ENCODE measurements at regions not wholly inside any gene's neighbourhood (a gene's known extent, or its start where the extent isn't known, plus 50 kb on each side); places are given as distances from the start of the nearest gene placed in this dataset.

DNA sequence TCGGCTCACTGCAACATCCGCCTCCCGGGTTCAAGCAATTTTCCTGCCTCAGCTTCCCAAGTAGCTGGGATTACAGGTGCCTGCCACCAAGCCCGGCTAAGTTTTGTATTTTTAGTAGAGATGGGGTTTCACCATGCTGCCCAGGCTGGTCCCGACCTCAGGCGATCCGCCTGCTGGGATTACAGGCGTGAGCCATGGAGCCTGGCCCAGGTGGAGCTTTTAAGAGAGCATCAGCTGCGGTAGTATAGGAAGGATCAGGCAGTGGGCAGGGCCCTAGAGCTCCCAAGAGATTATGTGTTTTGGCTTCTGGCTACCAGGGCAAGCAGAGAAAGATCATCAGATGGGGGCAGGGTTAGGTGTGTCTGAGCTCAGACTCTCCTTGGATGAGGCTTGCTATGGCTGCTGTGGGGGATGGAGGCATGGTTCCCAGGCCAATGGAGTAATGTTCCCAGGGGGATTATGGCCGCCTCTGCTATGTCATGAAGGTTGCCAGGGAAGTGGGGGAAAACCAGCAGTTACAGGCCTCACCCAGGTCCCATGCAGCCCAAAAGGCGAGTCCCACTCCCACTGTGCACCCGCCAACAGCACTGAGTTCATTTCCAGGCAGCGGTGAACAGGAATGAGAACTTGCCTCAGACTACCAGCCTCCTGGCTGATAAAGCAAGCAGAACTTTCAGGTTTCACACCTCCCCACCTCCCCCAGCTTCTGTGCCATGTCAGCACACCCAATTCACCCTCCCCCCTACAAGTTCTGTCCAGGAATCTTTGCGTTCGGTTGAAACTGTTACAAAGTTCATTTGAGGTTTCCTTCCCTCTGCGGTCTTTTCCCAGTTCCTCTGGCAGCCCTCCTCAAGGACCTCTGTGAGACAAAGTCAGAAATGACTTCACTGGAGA lies 507.6 kb downstream of the SPATA31D1 start:
- no peak for DNase-seq (ENCODE audit: extremely low spot score)
- no peaks in the 10 kb centered on the region for H3K36me3 ChIP-seq (ENCODE audit: insufficient read depth)
- no peaks in the 10 kb centered on the region for H3K4me1 ChIP-seq (ENCODE audit: insufficient read depth)
- H3K4me3 ChIP-seq (ENCODE audit: low read depth, low read length): no peak overlapping the region
- no peak overlapping the region for H3K27ac ChIP-seq (ENCODE audit: low read depth)
- 91% methylated on average over 16 of the region's 16 CpGs for WGBS

DNA sequence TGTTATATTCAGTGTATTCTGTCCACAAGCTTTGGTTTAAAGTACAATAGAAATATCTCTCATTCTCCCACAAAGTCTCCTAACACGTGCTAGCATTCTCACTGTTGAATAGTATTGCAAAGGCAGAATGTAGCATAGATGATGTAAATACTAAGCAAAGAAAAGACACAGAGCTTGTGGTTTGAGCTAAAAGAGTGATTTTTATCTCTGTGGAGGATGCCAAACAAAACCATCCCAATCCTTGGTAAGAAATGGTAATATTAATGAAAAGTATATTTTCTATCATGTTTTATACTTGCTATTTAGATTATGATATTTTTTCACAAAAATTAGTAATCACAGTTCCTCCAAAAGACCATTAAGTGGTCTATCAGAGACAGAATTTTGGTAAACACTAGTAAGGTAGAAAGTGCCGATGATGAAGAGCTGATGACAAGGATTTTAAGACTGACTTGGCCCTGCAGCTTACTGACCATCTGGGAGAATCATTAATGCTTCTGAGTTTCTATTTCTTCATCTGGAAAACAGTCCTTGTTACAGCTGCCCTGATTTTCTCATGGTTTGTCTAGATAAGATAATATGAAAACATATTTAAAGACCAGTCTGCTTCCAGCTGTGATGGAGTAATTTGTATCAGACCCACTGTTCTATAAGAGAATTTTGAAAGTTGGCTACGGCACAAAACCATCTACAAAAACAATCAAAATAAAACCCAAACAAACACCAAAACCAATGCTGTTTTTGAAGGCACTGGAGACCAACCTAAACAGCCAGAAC lies 510.2 kb downstream of the SPATA31D1 start:
- 71% methylated on average over 3 of the region's 3 CpGs for WGBS
- H3K4me1 ChIP-seq (ENCODE audit: insufficient read depth): no peaks in the 10 kb centered on the region
- DNase-seq (ENCODE audit: extremely low spot score): no peak
- H3K27ac ChIP-seq (ENCODE audit: low read depth): no peak overlapping the region
- no peaks in the 10 kb centered on the region for H3K36me3 ChIP-seq (ENCODE audit: insufficient read depth)
- H3K4me3 ChIP-seq (ENCODE audit: low read depth, low read length): no peak overlapping the region

DNA sequence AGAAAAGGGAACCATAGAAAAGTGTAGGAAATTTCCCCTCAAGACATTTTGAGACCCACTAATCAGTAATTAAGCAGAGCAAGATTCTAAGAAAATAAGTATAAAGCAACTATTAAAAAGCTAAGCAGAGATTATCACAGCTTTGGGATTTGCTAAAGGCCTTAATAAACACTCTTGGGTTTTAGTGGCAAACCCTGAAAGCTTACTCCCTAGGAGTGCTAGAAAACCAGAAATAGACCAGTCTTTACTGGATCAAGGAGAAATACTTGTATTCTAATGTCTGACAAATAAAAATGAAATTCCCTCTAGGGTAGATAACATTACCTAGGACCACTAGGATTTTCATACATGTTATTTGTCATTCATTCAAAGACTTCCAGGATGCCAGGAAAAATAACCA lies 510.8 kb downstream of the SPATA31D1 start:
- DNase-seq (ENCODE audit: extremely low spot score): no peak
- Histone ChIP-seq H3K4me1 (ENCODE audit: insufficient read depth) (no peaks in the 10 kb centered on the region), H3K4me3 (ENCODE audit: low read depth, low read length) (no peak overlapping the region), H3K36me3 (ENCODE audit: insufficient read depth) (no peaks in the 10 kb centered on the region), H3K27ac (ENCODE audit: low read depth) (no peak overlapping the region)

DNA sequence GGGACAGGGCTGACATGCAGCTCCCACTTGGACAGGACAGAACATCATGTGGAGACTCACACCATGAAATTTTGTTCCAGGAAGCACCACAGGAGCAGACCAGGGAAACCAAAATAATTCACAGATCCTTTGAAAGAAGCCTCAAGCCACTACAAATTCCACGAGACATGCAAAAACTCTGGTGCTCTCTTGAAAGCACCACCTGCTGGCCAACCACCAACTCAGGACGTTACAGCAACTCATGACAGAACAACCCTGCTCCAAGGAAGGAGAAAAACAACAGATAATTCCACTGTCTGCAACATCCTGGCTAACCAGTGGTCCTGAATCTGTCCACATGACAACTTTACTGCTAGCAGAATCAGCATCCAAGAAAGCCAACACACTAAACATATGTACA lies 516.0 kb downstream of the SPATA31D1 start:
- no peaks in the 10 kb centered on the region for H3K36me3 ChIP-seq (ENCODE audit: insufficient read depth)
- H3K4me3 ChIP-seq (ENCODE audit: low read depth, low read length): no peak overlapping the region
- DNase-seq (ENCODE audit: extremely low spot score): no peak
- WGBS: 74% methylated on average over 2 of the region's 2 CpGs
- no peak overlapping the region for H3K27ac ChIP-seq (ENCODE audit: low read depth)
- H3K4me1 ChIP-seq (ENCODE audit: insufficient read depth): no peaks in the 10 kb centered on the region

DNA sequence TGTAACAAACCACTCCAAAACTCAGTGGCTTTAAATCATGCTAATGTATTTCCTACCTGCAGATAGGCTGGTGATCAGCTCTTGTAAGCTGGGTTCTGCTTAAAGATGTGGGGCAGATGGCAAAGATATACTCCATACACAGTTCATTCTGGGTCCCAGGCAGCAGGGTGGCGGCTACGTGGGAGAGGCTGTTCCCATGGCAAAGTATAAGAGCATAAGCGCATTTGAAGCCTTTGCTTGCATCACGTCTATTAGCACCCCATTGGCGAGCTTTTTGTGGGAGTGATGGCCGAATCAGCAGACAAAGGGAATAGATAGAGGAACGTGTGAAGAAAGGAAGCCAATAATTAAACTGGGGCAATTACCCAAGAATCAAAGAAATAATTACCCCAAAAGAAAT lies 523.1 kb downstream of the SPATA31D1 start:
- H3K4me1 ChIP-seq (ENCODE audit: insufficient read depth): no peaks in the 10 kb centered on the region
- WGBS: 97% methylated on average over 7 of the region's 7 CpGs
- H3K36me3 ChIP-seq (ENCODE audit: insufficient read depth): no peaks in the 10 kb centered on the region
- DNase-seq (ENCODE audit: extremely low spot score): no peak
- no peak overlapping the region for H3K4me3 ChIP-seq (ENCODE audit: low read depth, low read length)
- no peak overlapping the region for H3K27ac ChIP-seq (ENCODE audit: low read depth)

DNA sequence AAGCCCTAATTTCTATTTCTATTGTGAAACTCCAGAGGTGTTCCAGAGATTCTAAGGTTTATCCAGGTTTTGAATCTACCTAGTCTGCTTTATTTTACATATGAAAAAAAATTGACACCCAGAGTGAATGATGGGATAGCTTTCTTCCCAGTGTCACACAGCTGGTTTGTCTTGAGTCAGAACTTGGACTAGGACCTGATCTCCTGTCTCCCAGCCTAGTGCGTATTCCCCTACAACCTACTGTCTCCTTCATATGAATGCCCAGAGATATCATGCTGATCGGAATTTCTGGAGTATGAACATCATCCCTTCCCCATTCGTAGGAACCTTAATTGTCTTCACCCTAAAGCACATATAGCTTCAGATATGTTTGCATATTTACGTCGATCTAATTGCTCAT lies 524.2 kb downstream of the SPATA31D1 start:
- Histone ChIP-seq H3K27ac (ENCODE audit: low read depth) (no peak overlapping the region), H3K4me1 (ENCODE audit: insufficient read depth) (no peaks in the 10 kb centered on the region), H3K4me3 (ENCODE audit: low read depth, low read length) (no peak overlapping the region), H3K36me3 (ENCODE audit: insufficient read depth) (no peaks in the 10 kb centered on the region)
- no peak for DNase-seq (ENCODE audit: extremely low spot score)
- 89% methylated on average over 5 of the region's 5 CpGs for WGBS

DNA sequence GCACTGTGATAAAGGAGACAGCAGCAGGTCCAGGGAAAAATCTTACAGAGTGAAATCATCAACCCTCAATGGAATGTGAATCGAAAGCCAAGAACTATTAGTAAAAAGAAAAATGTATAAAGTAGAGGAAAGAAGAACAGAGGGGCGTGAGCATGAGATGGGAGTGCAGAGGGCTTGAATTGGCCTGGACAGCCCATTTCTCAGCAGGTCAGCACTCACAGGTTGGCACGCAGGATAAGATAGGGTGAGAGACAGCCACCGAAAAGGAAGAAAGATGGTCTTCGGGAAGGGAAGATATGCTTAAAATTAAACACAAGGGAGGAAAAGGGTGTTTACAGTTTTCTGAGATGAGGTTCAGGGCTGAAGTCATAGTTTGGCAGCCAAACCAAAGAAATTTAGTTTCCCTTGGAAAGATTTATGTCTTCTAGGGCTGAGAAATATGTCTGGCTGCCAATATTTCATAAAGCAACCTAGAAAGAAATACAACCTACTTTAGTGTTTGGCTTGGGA lies 524.7 kb downstream of the SPATA31D1 start:
- H3K27ac ChIP-seq (ENCODE audit: low read depth): no peak overlapping the region
- H3K36me3 ChIP-seq (ENCODE audit: insufficient read depth): no peaks in the 10 kb centered on the region
- DNase-seq (ENCODE audit: extremely low spot score): peak; percentile 75
- no peaks in the 10 kb centered on the region for H3K4me1 ChIP-seq (ENCODE audit: insufficient read depth)
- H3K4me3 ChIP-seq (ENCODE audit: low read depth, low read length): no peak overlapping the region
- 24% methylated on average over 5 of the region's 5 CpGs for WGBS

DNA sequence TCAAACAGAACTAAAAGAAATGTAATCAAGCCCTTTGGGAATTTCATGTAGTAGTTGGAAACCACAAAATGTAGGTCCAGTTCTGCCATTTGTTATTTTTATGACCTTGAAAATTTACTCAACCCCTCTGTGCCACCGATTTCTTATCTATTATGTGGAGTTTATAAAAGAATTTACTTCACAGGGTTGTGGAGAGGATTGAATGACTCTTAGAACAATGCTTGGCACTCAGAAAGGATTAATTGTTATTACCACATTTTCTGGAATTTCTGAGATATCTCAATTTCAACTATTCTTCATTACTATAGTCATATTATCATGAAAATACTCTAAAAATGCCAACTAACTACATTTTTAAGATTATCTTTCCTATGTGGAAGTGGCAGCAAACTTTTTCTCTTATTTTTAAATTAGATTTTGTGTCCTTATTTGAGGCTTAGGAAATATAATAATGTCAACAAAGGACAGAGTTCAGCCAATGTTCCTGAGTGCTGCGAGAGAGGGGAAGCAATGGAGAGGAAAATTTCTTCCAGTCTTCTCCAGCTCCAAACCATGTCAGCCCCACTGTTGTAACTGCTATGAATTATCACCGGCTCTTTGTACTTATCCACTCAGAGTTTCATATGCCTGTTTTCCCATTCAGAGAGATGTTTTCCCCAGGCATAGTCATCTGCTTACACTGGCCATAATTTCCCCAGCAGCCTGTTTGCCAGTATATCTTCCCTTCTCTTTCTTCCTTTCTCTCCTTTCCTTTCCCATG lies 525.6 kb downstream of the SPATA31D1 start:
- no peak overlapping the region for H3K4me3 ChIP-seq (ENCODE audit: low read depth, low read length)
- no peaks in the 10 kb centered on the region for H3K36me3 ChIP-seq (ENCODE audit: insufficient read depth)
- no peaks in the 10 kb centered on the region for H3K4me1 ChIP-seq (ENCODE audit: insufficient read depth)
- WGBS: 45% methylated on average over 3 of the region's 3 CpGs
- no peak for DNase-seq (ENCODE audit: extremely low spot score)
- H3K27ac ChIP-seq (ENCODE audit: low read depth): no peak overlapping the region

DNA sequence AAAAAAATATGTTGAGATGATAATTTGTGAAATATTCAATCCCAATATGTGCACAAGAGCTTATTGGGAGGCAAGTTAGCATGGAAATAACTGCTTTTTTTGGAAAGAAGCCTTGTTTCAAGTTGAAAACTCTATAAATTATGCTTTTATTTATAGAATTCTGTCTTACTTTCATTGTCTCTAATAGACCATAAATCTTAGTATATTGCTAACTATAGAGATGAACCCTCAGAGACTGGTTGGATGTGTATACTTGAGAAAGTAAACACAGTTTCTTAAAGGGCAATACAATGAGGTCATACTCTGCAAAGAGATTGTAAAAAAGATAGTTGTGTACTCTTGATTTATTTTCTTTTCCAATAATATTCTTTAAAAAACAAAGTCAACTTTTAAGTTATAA lies 530.3 kb downstream of the SPATA31D1 start:
- no peak overlapping the region for H3K27ac ChIP-seq (ENCODE audit: low read depth)
- no peak overlapping the region for H3K4me3 ChIP-seq (ENCODE audit: low read depth, low read length)
- no peaks in the 10 kb centered on the region for H3K4me1 ChIP-seq (ENCODE audit: insufficient read depth)
- H3K36me3 ChIP-seq (ENCODE audit: insufficient read depth): no peaks in the 10 kb centered on the region
- DNase-seq (ENCODE audit: extremely low spot score): no peak

DNA sequence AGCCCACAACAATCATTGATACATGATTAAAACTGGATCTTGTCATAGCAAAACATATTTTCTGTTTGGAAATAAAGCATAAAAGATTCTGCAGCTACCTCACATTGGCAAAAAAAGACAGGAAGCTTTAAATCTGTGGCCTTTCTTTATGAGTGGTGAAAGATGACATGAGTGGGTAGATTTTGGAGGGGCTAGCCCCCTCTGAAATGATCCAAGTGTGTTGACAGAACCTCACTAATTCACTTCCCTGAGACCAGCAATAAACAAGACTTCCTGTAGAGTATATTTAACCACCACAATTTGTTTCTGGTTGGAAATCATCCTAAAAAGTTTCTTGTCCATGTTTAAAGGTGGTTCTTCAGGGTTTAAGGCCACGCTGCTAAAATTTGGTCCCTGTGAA lies 530.8 kb downstream of the SPATA31D1 start:
- Histone ChIP-seq H3K27ac (ENCODE audit: low read depth) (no peak overlapping the region), H3K4me1 (ENCODE audit: insufficient read depth) (no peaks in the 10 kb centered on the region), H3K36me3 (ENCODE audit: insufficient read depth) (no peaks in the 10 kb centered on the region), H3K4me3 (ENCODE audit: low read depth, low read length) (no peak overlapping the region)
- no peak for DNase-seq (ENCODE audit: extremely low spot score)
- WGBS: 68% methylated on average over 1 of the region's 1 CpG

DNA sequence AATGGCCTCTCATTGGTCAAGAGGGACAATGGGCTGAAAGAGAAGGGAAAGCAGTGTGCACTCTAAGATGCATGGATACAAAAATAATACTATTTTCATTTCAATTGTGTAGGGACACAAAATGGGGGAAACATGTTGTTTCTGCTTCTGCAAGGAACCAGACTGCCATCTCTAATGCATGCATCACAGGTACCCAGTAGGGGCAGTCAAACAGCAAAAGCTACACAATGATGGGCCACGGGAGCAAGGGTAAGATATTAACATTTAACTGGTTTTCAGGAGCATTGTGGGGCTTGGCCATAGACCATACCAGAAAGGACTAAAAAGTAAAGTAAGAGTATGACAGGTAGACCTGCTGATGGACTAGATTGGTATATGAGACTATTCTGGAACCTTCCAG lies 535.8 kb downstream of the SPATA31D1 start:
- no peak for DNase-seq (ENCODE audit: extremely low spot score)
- no peaks in the 10 kb centered on the region for H3K4me1 ChIP-seq (ENCODE audit: insufficient read depth)
- 94% methylated on average over 1 of the region's 1 CpG for WGBS
- H3K4me3 ChIP-seq (ENCODE audit: low read depth, low read length): no peak overlapping the region
- no peaks in the 10 kb centered on the region for H3K36me3 ChIP-seq (ENCODE audit: insufficient read depth)
- H3K27ac ChIP-seq (ENCODE audit: low read depth): no peak overlapping the region

DNA sequence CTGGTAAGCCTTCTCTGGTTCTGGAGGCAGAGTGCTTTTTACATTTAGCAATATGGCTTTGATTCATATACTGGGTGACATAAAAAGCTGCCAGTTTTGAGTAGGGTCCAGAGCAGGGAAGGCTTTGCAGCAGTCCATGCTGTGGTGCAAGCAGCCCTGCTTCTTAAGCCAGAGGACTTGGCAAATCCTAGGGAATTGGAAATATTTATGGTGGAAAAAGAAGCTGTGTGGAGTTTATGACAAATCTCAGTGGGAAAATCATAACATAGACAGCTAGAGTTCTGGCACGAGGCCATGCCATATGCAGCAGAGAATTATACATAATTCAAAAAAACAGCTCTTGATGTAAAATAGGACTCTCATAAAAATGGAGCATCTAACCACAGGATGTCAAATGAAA lies 536.4 kb downstream of the RASEF start:
- Histone ChIP-seq H3K4me3 (ENCODE audit: low read depth, low read length) (no peak overlapping the region), H3K4me1 (ENCODE audit: insufficient read depth) (no peaks in the 10 kb centered on the region), H3K27ac (ENCODE audit: low read depth) (no peak overlapping the region), H3K36me3 (ENCODE audit: insufficient read depth) (no peaks in the 10 kb centered on the region)
- 21% methylated on average over 1 of the region's 1 CpG for WGBS
- DNase-seq (ENCODE audit: extremely low spot score): no peak

DNA sequence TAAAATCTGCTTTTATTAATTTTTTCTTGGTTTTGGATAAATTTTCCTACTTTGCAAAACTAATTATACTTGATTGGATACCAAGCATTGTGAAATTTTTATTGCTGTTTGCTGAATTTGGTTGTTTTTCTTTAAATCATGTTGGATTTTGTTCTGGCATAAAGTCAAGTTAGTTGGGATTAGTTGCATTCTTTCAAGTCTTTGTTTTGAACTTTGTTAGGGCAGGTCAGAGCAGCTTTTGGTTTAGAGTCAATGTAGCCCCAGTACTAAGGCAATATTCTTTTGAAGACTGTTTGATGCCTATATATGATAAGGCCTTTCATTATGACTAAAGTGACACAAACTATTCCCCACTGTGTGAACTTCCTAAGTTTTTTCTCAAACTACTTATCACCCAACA lies 531.1 kb downstream of the RASEF start:
- no peak for DNase-seq (ENCODE audit: extremely low spot score)
- no peak overlapping the region for H3K27ac ChIP-seq (ENCODE audit: low read depth)

More for the DNA sequence above, 531.1 kb downstream of the RASEF start:
- H3K36me3 ChIP-seq (ENCODE audit: insufficient read depth): no peaks in the 10 kb centered on the region
- H3K4me3 ChIP-seq (ENCODE audit: low read depth, low read length): no peak overlapping the region
- H3K4me1 ChIP-seq (ENCODE audit: insufficient read depth): no peaks in the 10 kb centered on the region
